ENCODE measurements at regions not wholly inside any gene's neighbourhood (a gene's known extent, or its start where the extent isn't known, plus 50 kb on each side); places are given as distances from the start of the nearest gene placed in this dataset.

DNA sequence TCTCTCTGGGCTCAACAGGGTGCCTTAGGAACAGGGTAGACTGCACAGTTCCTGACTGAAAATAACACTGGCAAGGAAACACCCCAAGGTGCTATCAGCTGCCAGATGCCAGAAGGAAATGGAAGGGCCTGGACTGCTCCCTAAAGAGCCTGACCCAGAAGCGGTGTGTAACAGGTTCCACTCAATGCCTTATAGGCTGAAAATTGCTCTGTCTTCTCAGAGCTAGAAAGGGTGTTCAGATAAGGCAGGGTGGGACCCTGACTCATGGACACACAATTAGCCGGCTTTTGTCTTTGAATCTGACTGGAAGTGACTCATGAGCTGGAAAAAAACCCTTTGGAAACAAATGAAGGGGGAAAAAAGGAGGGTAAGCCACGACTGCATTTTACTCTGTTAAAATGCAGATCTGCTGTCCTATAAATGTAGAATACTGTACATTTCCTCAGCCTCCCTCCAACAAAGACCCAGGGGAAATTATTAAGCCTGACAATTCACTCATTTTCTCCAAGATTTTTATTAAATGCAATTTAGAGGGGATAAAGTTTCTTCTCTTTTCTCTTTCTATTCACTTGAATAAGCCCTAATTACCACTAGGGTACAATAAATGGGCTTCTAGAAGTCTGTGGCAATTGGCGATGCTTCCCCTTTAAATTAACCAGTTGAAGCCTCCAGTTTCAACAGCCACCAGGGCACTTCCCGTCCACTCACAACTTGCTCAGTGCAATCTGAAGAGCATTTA, 160.2 kb upstream of the TBL1XR1 start:
- Histone ChIP-seq H2BK12ac (ENCODE audit: low read depth, low read length) (peak overlapping the region; percentile 99), H4K5ac (ENCODE audit: insufficient read length, low read depth, low read length) (no peak overlapping the region), H2BK15ac (ENCODE audit: low read length) (no peak overlapping the region), H2BK20ac (ENCODE audit: low read length) (no peak overlapping the region), H3K4me3 (ENCODE audit: extremely low read depth in 1 of 4, insufficient read depth in 2 of 4, low read depth in 3 of 4, low read length in 4 of 4) (peak overlapping the region in 1 of 4 experiments; percentile 56; a peak in 1 of 8 replicates), H3K27me3 (replicated peaks in 1 of 4; ENCODE audit: control insufficient read depth in 3 of 4, extremely low read depth in 1 of 4, insufficient read depth in 3 of 4, low read length in 3 of 4) (no peaks in the 10 kb centered on the region; a peak in 2 of 7 replicates), H3K4me1 (replicated peaks in 1 of 4; ENCODE audit: control insufficient read depth in 3 of 4, insufficient read depth in 4 of 4, low read length in 3 of 4) (peaks cover 10 to 33% (median 20%) of the 10 kb centered on the region in 4 experiments), H3K79me1 (ENCODE audit: low read depth, low read length) (no peaks in the 10 kb centered on the region), H3K9ac (replicated peaks in 1 of 4; ENCODE audit: extremely low read depth in 1 of 4, low read depth in 3 of 4, low read length in 3 of 4) (no peak overlapping the region), H2AK5ac (ENCODE audit: low read depth, low read length) (no peak overlapping the region), H2BK5ac (ENCODE audit: low read depth, low read length) (no peak overlapping the region), H3K14ac (ENCODE audit: insufficient read length) (no peak overlapping the region), H3K23me2 (ENCODE audit: low read depth, low read length) (peaks cover 7% of the 10 kb centered on the region), H3K9me3 (ENCODE audit: insufficient read depth in 2 of 2, low read depth in 1 of 2, low read length in 1 of 2) (no peaks in the 10 kb centered on the region), H3K56ac (replicated peaks; ENCODE audit: insufficient read length, low read depth, low read length) (no peak overlapping the region), H3K23ac (ENCODE audit: insufficient read length) (no peak overlapping the region), H3K36me3 (ENCODE audit: control insufficient read depth in 2 of 4, insufficient read depth in 4 of 4, low read length in 3 of 4) (no peaks in the 10 kb centered on the region), H3K4me2 (ENCODE audit: insufficient read depth in 1 of 2, low read depth in 2 of 2, low read length in 2 of 2) (peak overlapping the region; percentile 48 to 65), H4K20me1 (replicated peaks in 1 of 2; ENCODE audit: control insufficient read depth in 1 of 2, insufficient read depth in 2 of 2, low read length in 2 of 2) (no peaks in the 10 kb centered on the region), H2BK120ac (replicated peaks; ENCODE audit: low read depth, low read length) (peak overlapping the region; percentile 80), H2AFZ (ENCODE audit: low read length) (0 out of 2 replicates have a peak overlapping the region, but pooled peaks have one; percentile 16), H3K18ac (ENCODE audit: extremely low read depth, low read length) (no peak overlapping the region), H3K4ac (replicated peaks; ENCODE audit: insufficient read length, low read depth, low read length) (no peak overlapping the region), H4K91ac (replicated peaks; ENCODE audit: insufficient read length, low read length) (no peak overlapping the region), H3K27ac (ENCODE audit: low read depth, low read length) (no peak overlapping the region), H3K79me2 (ENCODE audit: control insufficient read depth in 1 of 2, insufficient read depth in 2 of 2, low read length in 2 of 2) (no peaks in the 10 kb centered on the region), H4K8ac (ENCODE audit: extremely low read depth, insufficient read depth, low read length) (no peak overlapping the region)
- CTCF ChIA-PET (ENCODE audit: partially characterized antibody), result interaction anchor here (0.6 to 1.1 kb wide), 3 partner anchors 17 to 445 kb away, joined by 3 read pairs; no protein-coding TSS in a partner anchor
- POLR2A ChIA-PET (ENCODE audit: partially characterized antibody), result interaction anchor here (1.1 to 6.2 kb wide), 3 partner anchors 21 to 165 kb away, joined by 3 to 82 read pairs (median 3); partner anchors contain the start of gene TBL1XR1
- TF ChIP-seq POLR2A (IDR thresholded peaks at IDR 0.05; ENCODE audit: control extremely low read depth in 1 of 2, low read depth in 2 of 2, low read length in 2 of 2) (no peak), SP1 (IDR thresholded peaks at IDR 0.05; ENCODE audit: low read depth, low read length) (no peak), SRF (IDR thresholded peaks at IDR 0.05; ENCODE audit: low read depth, low read length) (no peak)
- DNase-seq (ENCODE audit: low read depth in 1 of 2, low spot score in 2 of 2) (peak in 1 of 2 experiments; percentile 43), FAIRE-seq (no peak)
- 48% methylated on average over 4 of the region's 5 CpGs; no CpG with 5 or more reads in 1 of the 2 experiments for WGBS, 2 experiments (ENCODE audit: extremely low coverage in 1 of 2, insufficient coverage in 1 of 2, insufficient read length in 1 of 2, insufficient replicate concordance in 2 of 2, low coverage in 1 of 2, low lambda C conversion rate in 2 of 2, missing lambda C conversion rate in 1 of 2)
